HG03060 (cell line): ENCODE measurements at regions not wholly inside any gene's neighbourhood (a gene's known extent, or its start where the extent isn't known, plus 50 kb on each side); places are given as distances from the start of the nearest gene placed in this dataset.
A peak's percentile ranks its signal among the peaks of the same experiment; 100 is the strongest.
"Not testable (repeated sequence)": the region's sequence is repeated elsewhere in the genome, so short reads cannot be mapped to it uniquely, and the experiment has no call there.

ENCODE experiments used
- ATAC-seq: cut with Tn5 transposase; IDR thresholded peaks from one replicate; pipeline ENCODE4 v1.9.1; 2021; ENCODE audit warnings: low read depth, moderate number of reproducible peaks; ENCODE audit not compliant: unreplicated experiment

GRCh38 chr6:113765909-113766308, 91.2 kb upstream of the MARCKS start:
- ATAC-seq, result no peak

- no peak for ATAC-seq
These were observed 89.2 kb upstream of the MARCKS start for GRCh38 chr6:113767985-113768384.

- no peak for ATAC-seq
These were observed 84.2 kb upstream of the MARCKS start for GRCh38 chr6:113772961-113773360.

- no peak for ATAC-seq
These were observed 82.9 kb upstream of the MARCKS start for GRCh38 chr6:113774127-113774825.

GRCh38 chr6:113776998-113777397, 80.1 kb upstream of the MARCKS start:
- no peak for ATAC-seq

GRCh38 chr6:113777601-113778000, 79.5 kb upstream of the MARCKS start:
- no peak for ATAC-seq

- ATAC-seq, result no peak
These were observed 77.5 kb upstream of the MARCKS start for GRCh38 chr6:113779656-113780055.

- ATAC-seq, result no peak
These were observed 74.5 kb upstream of the MARCKS start for GRCh38 chr6:113782636-113783035.

GRCh38 chr6:113786168-113786567, 71.0 kb upstream of the MARCKS start:
- ATAC-seq, result no peak

- no peak for ATAC-seq
These were observed 68.6 kb upstream of the MARCKS start for GRCh38 chr6:113788586-113788985.

- not testable (repeated sequence) for ATAC-seq
These were observed 65.9 kb upstream of the MARCKS start for GRCh38 chr6:113791225-113791624.

- ATAC-seq, result not testable (repeated sequence)
These were observed 61.8 kb upstream of the MARCKS start for GRCh38 chr6:113795371-113795770.

GRCh38 chr6:113796038-113796437, 61.1 kb upstream of the MARCKS start:
- ATAC-seq, result no peak

- no peak for ATAC-seq
These were observed 54.4 kb upstream of the MARCKS start for GRCh38 chr6:113802779-113803178.

GRCh38 chr6:113805173-113805790, 51.9 kb upstream of the MARCKS start:
- peak; percentile 87 for ATAC-seq

- no peak for ATAC-seq
These were observed 51.2 kb upstream of the MARCKS start for GRCh38 chr6:113805811-113806495.
